H1 (cell line): ENCODE measurements at regions not wholly inside any gene's neighbourhood (a gene's known extent, or its start where the extent isn't known, plus 50 kb on each side); places are given as distances from the start of the nearest gene placed in this dataset.

Source experiments
- HDAC2 ChIP-seq, 2 experiments: fragments of 300-600 bp in 1 of 2; sonication (generic) in 1 of 2; IDR thresholded peaks; 2 replicates each; pipeline ENCODE4 v1.6.1; 2011 to 2012; ENCODE audit warnings: low read depth in 2 of 2, low read length in 2 of 2, mild to moderate bottlenecking in 2 of 2, moderate library complexity in 2 of 2, borderline replicate concordance in 1 of 2, inconsistent platforms in 1 of 2
- NANOG ChIP-seq: IDR thresholded peaks from 2 replicates; pipeline ENCODE4 v1.6.1; 2011; ENCODE audit warnings: low read length, low read depth, mild to moderate bottlenecking, inconsistent platforms; ENCODE audit not compliant: insufficient read depth, poor library complexity, severe bottlenecking
- POLR2A ChIP-seq, 2 experiments: IDR thresholded peaks; 1 replicate in 1 of 2; 2 replicates in 1 of 2; pipeline ENCODE4 v1.6.1; 2011; ENCODE audit warnings: low read depth in 2 of 2, low read length in 2 of 2, mild to moderate bottlenecking in 2 of 2; ENCODE audit errors: control extremely low read depth in 1 of 2
- POLR2AphosphoS5 ChIP-seq: IDR thresholded peaks from 2 replicates; pipeline ENCODE4 v1.6.1; 2011; ENCODE audit warnings: low read depth, low read length

- TF ChIP-seq HDAC2 (IDR thresholded peaks at IDR 0.05; ENCODE audit: borderline replicate concordance in 1 of 2, low read depth in 2 of 2, low read length in 2 of 2) (no peak), POLR2AphosphoS5 (no peak), NANOG (no peak), POLR2A (IDR thresholded peaks at IDR 0.05; ENCODE audit: control extremely low read depth in 1 of 2, low read depth in 2 of 2, low read length in 2 of 2) (no peak)
Measured at GRCh38 chr10:28236591-28236990, 66.3 kb downstream of the MPP7 start (continued).
